GM12878 (cell line): ENCODE measurements at regions not wholly inside any gene's neighbourhood (a gene's known extent, or its start where the extent isn't known, plus 50 kb on each side); places are given as distances from the start of the nearest gene placed in this dataset.

Experiments
- ATAC-seq: fragments of 200-7000 bp; cut with Tn5 transposase; 3 replicates; pipeline ENCODE4 v1.9.1; 2020; ENCODE audit warnings: mild to moderate bottlenecking, moderate library complexity
- BruUV-seq: library from RNA; stranded (reverse); fragments of 400-500 nt; replicated peaks from 2 replicates; lab custom pipeline; 2021; lab: Mats Ljungman, UMichigan
- CTCF ChIA-PET: fragments of 300-600 bp; sonication (Branson Sonifier 250); formaldehyde crosslinking; extraction: SDS; loops from one replicate; lab custom pipeline; 2021; ENCODE audit warnings: inconsistent platforms; lab: Yijun Ruan, JAX
- POLR2A ChIA-PET: fragments of 350-600 bp; formaldehyde crosslinking; extraction: SDS; loops from one replicate; lab custom pipeline; 2021; ENCODE audit warnings: inconsistent platforms; lab: Charles Lee
- RAD21 ChIA-PET: fragments of 300-600 bp; sonication (Branson Sonifier 250); formaldehyde crosslinking; loops from one replicate; lab custom pipeline; 2023; ENCODE audit warnings: antibody characterized with exemption; ENCODE audit not compliant: unreplicated experiment; lab: Charles Lee
- SMC1A ChIA-PET: fragments of 300-600 bp; sonication (Branson Sonifier 250); formaldehyde crosslinking; loops from one replicate; lab custom pipeline; 2023; ENCODE audit not compliant: unreplicated experiment, uncharacterized antibody; lab: Charles Lee
- DNase-seq: peaks from one replicate; pipeline ENCODE4 v3.0.0-alpha.2; 2011; ENCODE audit warnings: low read depth, low spot score
- FAIRE-seq: peaks from 3 replicates; lab custom pipeline; 2011; peaks lifted over from hg19 to GRCh38; lab: Jason Lieb, UNC
- H2AFZ ChIP-seq: 2 replicates; pipeline ENCODE4 v1.6.0; 2011; ENCODE audit warnings: low read depth, low read length, control low read depth; ENCODE audit not compliant: control insufficient read depth
- H3K27ac ChIP-seq: 2 replicates; pipeline ENCODE4 v1.5.1; 2011; ENCODE audit warnings: control low read depth; ENCODE audit not compliant: control insufficient read depth, insufficient read depth
- H3K27me3 ChIP-seq, 2 experiments: replicated peaks in 1 of 2; 2 replicates each; pipeline versions ENCODE4 v1.6.0 to v1.6.1; 2011; ENCODE audit warnings: low read length in 1 of 2; ENCODE audit not compliant: control insufficient read depth in 2 of 2, insufficient read depth in 2 of 2
- H3K36me3 ChIP-seq, 2 experiments: 2 replicates each; pipeline ENCODE4 v1.5.1; 2011; ENCODE audit warnings: low read length in 1 of 2; ENCODE audit not compliant: control insufficient read depth in 2 of 2, insufficient read depth in 2 of 2
- H3K4me1 ChIP-seq: 2 replicates; pipeline ENCODE4 v1.6.1; 2011; ENCODE audit warnings: mild to moderate bottlenecking, low read length, moderate library complexity, mixed read lengths; ENCODE audit not compliant: control insufficient read depth, insufficient read depth
- H3K4me2 ChIP-seq: 2 replicates; pipeline ENCODE4 v1.6.0; 2011; ENCODE audit warnings: control low read depth; ENCODE audit not compliant: control insufficient read depth, insufficient read depth
- H3K4me3 ChIP-seq: fragments of 200-600 bp; sonication (generic); 2 replicates; pipeline ENCODE4 v1.5.1; 2016
- H3K79me2 ChIP-seq: 2 replicates; pipeline ENCODE4 v1.6.0; 2011; ENCODE audit warnings: low read length; ENCODE audit not compliant: control insufficient read depth, insufficient read depth
- H3K9ac ChIP-seq: 2 replicates; pipeline ENCODE4 v1.8.0; 2011; ENCODE audit warnings: low read length, control low read depth, mixed read lengths; ENCODE audit not compliant: control insufficient read depth, insufficient read depth
- H3K9me3 ChIP-seq: replicated peaks from 3 replicates; pipeline ENCODE4 v1.5.1; 2011; ENCODE audit warnings: mild to moderate bottlenecking, low read length; ENCODE audit not compliant: control insufficient read depth, insufficient read depth
- H4K20me1 ChIP-seq: 2 replicates; pipeline ENCODE4 v1.6.0; 2011; ENCODE audit not compliant: control insufficient read depth, insufficient read depth
- BHLHE40 ChIP-seq, 2 experiments: fragments of 450-650 bp in 1 of 2; IDR thresholded peaks; 2 replicates each; pipeline ENCODE4 v1.6.1; 2011 to 2017; ENCODE audit warnings: low read depth in 2 of 2, borderline replicate concordance in 1 of 2, improper control_type of control experiment in 1 of 2, low read length in 1 of 2, mild to moderate bottlenecking in 1 of 2
- BMI1 ChIP-seq: fragments of 450-650 bp; IDR thresholded peaks from 2 replicates; pipeline ENCODE4 v1.6.1; 2016; ENCODE audit warnings: mild to moderate bottlenecking, moderate library complexity, borderline replicate concordance
- CHD2 ChIP-seq: IDR thresholded peaks from 2 replicates; pipeline ENCODE4 v1.6.1; 2011; ENCODE audit warnings: low read depth, low read length, improper control_type of control experiment, borderline replicate concordance
- E2F8 ChIP-seq: fragments of 450-650 bp; IDR thresholded peaks from 2 replicates; pipeline ENCODE4 v1.6.1; 2018; ENCODE audit warnings: mild to moderate bottlenecking, low read depth, moderate library complexity; ENCODE audit not compliant: partially characterized antibody
- EGR1 ChIP-seq, 2 experiments: IDR thresholded peaks; 1 replicate in 1 of 2; 2 replicates in 1 of 2; pipeline ENCODE4 v1.6.1; 2011 to 2012; ENCODE audit warnings: low read depth in 2 of 2, low read length in 2 of 2, borderline replicate concordance in 1 of 2, mild to moderate bottlenecking in 1 of 2, moderate library complexity in 1 of 2
- GABPA ChIP-seq: IDR thresholded peaks from 2 replicates; pipeline ENCODE4 v1.6.1; 2014; ENCODE audit warnings: antibody characterized with exemption, low read depth, mild to moderate bottlenecking, inconsistent platforms
- HDAC2 ChIP-seq: fragments of 200-600 bp; sonication (generic); IDR thresholded peaks from 2 replicates; pipeline ENCODE4 v1.6.1; 2017
- KDM1A ChIP-seq: fragments of 200-600 bp; sonication (generic); IDR thresholded peaks from 2 replicates; pipeline ENCODE4 v1.6.1; 2016; ENCODE audit warnings: borderline replicate concordance
- NFYA ChIP-seq: IDR thresholded peaks from 2 replicates; pipeline ENCODE4 v1.6.1; 2011; ENCODE audit warnings: low read depth, mild to moderate bottlenecking, low read length, improper control_type of control experiment, borderline replicate concordance
- POU2F2 ChIP-seq: IDR thresholded peaks from 3 replicates; pipeline ENCODE4 v1.6.1; 2011; ENCODE audit warnings: low read depth, mild to moderate bottlenecking, low read length, borderline replicate concordance
- RELA ChIP-seq: fragments of 450-650 bp; IDR thresholded peaks from 2 replicates; pipeline ENCODE4 v1.8.0; 2014; ENCODE audit warnings: borderline replicate concordance; ENCODE audit not compliant: partially characterized antibody
- SIX5 ChIP-seq: IDR thresholded peaks from 2 replicates; pipeline ENCODE4 v1.6.1; 2011; ENCODE audit warnings: mild to moderate bottlenecking, low read depth, low read length, moderate library complexity; ENCODE audit not compliant: severe bottlenecking
- SMC3 ChIP-seq: IDR thresholded peaks from 2 replicates; pipeline ENCODE4 v1.6.1; 2011; ENCODE audit warnings: low read length, improper control_type of control experiment, borderline replicate concordance
- SP1 ChIP-seq: IDR thresholded peaks from one replicate; pipeline ENCODE4 v1.6.1; 2011; ENCODE audit warnings: low read depth, low read length
- SPI1 ChIP-seq: IDR thresholded peaks from 2 replicates; pipeline ENCODE4 v1.6.1; 2011; ENCODE audit warnings: low read depth, mild to moderate bottlenecking, low read length, moderate library complexity, borderline replicate concordance; ENCODE audit not compliant: insufficient read depth
- SREBF1 ChIP-seq: IDR thresholded peaks from 2 replicates; pipeline ENCODE4 v1.6.1; 2012; ENCODE audit warnings: mild to moderate bottlenecking, low read length
- TARDBP ChIP-seq: IDR thresholded peaks from 2 replicates; pipeline ENCODE4 v1.6.1; 2016; ENCODE audit warnings: borderline replicate concordance
- TCF3 ChIP-seq: IDR thresholded peaks from 2 replicates; pipeline ENCODE4 v1.6.1; 2012; ENCODE audit warnings: low read depth, mild to moderate bottlenecking, low read length, borderline replicate concordance; ENCODE audit not compliant: insufficient read depth
- WGBS: methylation state at CpG from one replicate; pipeline ENCODE4 v1.1.6; 2016; ENCODE audit warnings: low lambda C conversion rate; ENCODE audit not compliant: insufficient replicate concordance, insufficient coverage; ENCODE audit errors: missing lambda C conversion rate; 5-methylcytosine and 5-hydroxymethylcytosine counted together
- in situ Hi-C: fragments of 300-500 bp; cut with MboI; formaldehyde crosslinking; loops from 9 replicates; pipeline ENCODE4 v1.14.3; 2018; ENCODE audit warnings: mixed read lengths
- intact Hi-C: fragments of 100-400 bp; cut with micrococcal nuclease; formaldehyde crosslinking; loops from one replicate; pipeline ENCODE4 v1.14.2; 2022; ENCODE audit not compliant: unreplicated experiment
- TF ChIP-seq, protein P1 (sequence below): IDR thresholded peaks from 2 replicates; pipeline ENCODE4 v1.6.1; 2011; ENCODE audit warnings: borderline replicate concordance, low read depth, mild to moderate bottlenecking, moderate library complexity, mixed read lengths, low read length; ENCODE audit not compliant: insufficient read depth; ENCODE audit errors: extremely low read length

GRCh38 chr5:27158775-27159174 is 120.4 kb upstream of the CDH9 start:
- no peak overlapping the region for H3K27ac ChIP-seq
- no peak overlapping the region for H3K9ac ChIP-seq
- no peak for FAIRE-seq
- in situ Hi-C loops = no loop called here
- H4K20me1 ChIP-seq = no peaks in the 10 kb centered on the region
- intact Hi-C loops = no loop called here
- ChIA-PET RAD21 (no interaction called here), SMC1A (no interaction called here), CTCF (no interaction called here), POLR2A (interaction anchor here (0.6 kb wide), 1 partner anchor 26 kb away, joined by 3 read pairs; no protein-coding TSS in a partner anchor)
- H3K9me3 ChIP-seq = no peaks in the 10 kb centered on the region
- H3K4me1 ChIP-seq = no peaks in the 10 kb centered on the region
- ATAC-seq = no peak
- H3K4me2 ChIP-seq = no peak overlapping the region
- no peaks in the 10 kb centered on the region for H3K36me3 ChIP-seq
- H3K27me3 ChIP-seq = no peaks in the 10 kb centered on the region
- DNase-seq = no peak
- WGBS = 0% methylated on average over 1 of the region's 1 CpG
- H2AFZ ChIP-seq = no peak overlapping the region
- no peak for TF ChIP-seq RELA
- TF ChIP-seq POU2F2 = no peak
- TF ChIP-seq TARDBP = no peak
- no peak for TF ChIP-seq SPI1
- TF ChIP-seq TCF3 = no peak
- no peak for TF ChIP-seq E2F8
- no peak for TF ChIP-seq SREBF1
- no peak for TF ChIP-seq CHD2
- no peak for TF ChIP-seq BHLHE40 (IDR thresholded peaks at IDR 0.05; ENCODE audit: borderline replicate concordance in 1 of 2, low read depth in 2 of 2, low read length in 1 of 2)
- no peak for TF ChIP-seq HDAC2
- no peak for TF ChIP-seq KDM1A
- TF ChIP-seq SMC3 = no peak
- TF ChIP-seq EGR1 (IDR thresholded peaks at IDR 0.05; ENCODE audit: borderline replicate concordance in 1 of 2, low read depth in 2 of 2, low read length in 2 of 2) = no peak
- no peak for TF ChIP-seq GABPA
- TF ChIP-seq, protein P1, sequence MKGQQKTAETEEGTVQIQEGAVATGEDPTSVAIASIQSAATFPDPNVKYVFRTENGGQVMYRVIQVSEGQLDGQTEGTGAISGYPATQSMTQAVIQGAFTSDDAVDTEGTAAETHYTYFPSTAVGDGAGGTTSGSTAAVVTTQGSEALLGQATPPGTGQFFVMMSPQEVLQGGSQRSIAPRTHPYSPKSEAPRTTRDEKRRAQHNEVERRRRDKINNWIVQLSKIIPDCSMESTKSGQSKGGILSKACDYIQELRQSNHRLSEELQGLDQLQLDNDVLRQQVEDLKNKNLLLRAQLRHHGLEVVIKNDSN = no peak
- no peak for TF ChIP-seq SP1
- no peak for TF ChIP-seq SIX5
- no peak for TF ChIP-seq NFYA
- no peak for TF ChIP-seq BMI1
- TF ChIP-seq, all 136 proteins: peak for 0
- H3K79me2 ChIP-seq = no peaks in the 10 kb centered on the region
- no peak overlapping the region for H3K4me3 ChIP-seq
- no TSS peak for BruUV-seq
